ENCODE measurements at regions not wholly inside any gene's neighbourhood (a gene's known extent, or its start where the extent isn't known, plus 50 kb on each side); places are given as distances from the start of the nearest gene placed in this dataset.

DNA sequence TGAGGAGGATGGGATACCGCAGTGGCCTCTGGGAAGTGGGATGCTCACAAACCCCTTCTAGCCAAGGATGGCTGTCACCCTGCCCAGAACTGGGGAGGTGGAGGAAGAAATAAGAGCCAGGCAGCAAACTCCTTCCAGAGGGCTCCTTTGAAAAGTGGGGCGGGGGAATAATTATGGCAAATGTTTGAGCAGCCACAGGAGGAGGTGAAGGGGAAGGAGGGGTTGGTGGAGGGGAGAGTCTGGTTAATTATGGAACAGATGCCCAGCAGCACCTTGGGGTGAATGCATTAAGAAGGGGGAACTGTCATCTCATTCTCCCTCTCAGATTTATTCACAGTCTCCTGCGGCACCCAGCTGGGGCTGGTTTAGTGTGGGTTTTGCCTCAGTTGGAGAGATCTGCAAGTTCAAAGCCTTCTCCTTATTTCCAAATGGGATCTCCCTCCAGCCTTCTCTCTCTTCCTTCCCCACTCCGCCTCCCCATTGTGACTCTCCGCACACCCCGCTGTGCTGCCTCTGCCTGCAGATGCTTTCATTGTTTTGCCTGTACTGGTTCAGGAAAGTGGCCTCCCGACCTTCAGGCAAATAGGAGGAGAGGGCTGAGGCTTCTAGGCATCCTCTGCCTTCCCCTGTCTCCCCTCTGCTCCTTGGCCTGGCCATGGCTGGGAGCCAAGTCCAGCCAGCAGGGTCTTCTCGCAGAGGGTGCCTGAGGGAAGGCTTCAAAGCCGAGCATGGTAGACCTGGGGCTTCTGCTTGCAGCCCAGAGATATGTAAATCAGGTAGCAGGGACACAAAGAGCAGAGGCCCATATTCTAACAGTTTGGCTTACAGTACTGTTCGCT is 457.2 kb upstream of the MEX3C start:
- no peak for DNase-seq

DNA sequence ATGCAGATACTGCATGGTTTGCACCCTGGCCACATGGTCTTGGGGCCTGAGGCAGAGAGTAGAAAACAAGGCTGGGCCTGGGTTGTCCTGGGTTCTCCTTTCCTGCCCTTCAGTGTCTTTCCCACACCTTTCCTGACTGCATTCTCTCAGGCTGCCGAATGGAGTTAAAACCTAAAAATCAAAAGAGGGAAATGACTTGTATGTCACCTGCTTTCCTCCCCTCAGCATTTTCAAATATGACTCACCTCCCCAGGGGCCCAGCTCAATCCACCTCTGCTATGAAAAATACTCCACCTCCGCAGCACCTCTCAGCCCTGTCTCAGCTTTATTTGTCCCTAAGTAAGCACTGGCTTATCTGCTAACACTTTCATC is 457.8 kb upstream of the MEX3C start:
- DNase-seq: no peak

DNA sequence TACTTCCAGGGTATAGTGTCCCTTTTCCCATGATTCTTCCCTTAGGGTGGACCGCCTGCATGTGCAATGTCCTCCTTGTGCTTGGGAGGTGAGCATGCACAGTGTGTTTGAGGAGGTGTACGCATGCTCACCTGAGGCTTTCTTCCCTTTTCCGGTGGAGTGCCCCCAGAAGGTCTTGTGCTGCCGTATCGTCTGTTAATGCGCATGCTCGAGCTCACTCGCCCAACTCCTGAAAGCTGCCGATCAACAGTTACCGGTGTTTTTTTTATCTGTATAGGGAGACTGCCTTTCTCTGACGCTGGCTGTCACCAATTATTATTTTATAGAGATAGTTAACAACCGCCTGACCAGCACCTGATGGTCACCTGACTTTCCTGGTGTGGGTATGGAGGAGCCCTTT is 458.8 kb upstream of the MEX3C start:
- DNase-seq: no peak

DNA sequence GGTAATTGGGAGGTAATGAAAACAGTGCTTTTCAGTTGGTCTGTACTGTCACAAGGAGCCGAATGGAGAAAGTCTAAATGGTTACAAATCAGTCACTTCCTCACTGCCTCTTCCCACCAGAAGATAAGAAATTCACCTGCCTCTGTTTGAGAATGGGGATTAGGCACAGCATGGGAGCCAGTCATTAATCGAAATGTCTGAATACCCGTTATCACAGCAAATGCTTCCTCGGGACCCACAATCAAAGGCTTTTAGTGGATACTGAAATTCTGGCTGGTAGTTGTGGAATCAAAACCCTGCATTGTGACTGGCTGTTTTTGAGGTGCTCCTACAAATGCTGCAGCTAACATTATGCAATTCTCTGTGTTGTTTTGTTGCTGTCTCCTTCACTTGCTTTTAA is 461.0 kb upstream of the MEX3C start:
- DNase-seq: no peak

DNA sequence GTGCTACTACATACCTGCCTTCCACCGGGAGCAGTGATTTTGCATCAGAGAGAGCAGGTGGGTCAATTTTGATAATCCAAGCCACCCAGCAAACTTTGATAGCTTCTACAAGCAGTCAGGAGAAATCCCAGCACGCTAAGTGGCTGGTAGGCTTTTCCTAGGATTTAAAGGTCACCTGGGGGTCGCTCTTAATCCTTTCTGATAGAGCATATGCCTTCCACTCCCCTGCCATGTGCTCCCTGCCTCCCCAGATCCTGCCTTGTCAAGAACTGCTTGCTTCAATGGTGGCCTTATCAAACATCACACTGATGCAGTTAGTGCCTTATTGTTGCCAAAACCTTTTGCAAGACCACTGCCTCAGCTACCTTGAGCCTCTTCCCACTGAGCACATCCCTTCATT is 462.3 kb upstream of the MEX3C start:
- DNase-seq: no peak

DNA sequence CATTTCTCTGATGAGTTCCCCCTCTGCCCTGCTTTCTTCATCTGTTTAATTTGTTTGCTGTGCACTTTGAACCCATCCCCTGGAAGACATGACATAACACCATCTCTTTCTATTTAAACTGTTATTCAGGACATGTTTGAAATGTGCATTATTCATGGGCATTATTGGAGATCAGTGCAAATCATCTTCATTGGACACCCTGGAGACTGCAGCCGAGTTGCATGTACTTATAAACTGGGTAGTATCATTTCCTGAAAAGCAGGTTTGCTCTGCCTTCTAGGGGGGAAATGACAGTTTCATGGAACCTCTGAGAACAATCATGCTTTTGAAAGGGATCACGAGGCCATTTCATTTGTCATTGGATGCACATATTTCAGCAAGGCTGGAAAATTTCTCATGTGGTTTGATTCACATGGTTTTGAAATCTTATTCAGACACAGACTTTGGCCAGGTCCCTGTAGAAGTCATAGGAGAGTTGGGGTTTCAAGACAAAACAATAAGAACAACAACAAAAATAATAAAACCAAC is 462.8 kb upstream of the MEX3C start:
- DNase-seq: no peak

DNA sequence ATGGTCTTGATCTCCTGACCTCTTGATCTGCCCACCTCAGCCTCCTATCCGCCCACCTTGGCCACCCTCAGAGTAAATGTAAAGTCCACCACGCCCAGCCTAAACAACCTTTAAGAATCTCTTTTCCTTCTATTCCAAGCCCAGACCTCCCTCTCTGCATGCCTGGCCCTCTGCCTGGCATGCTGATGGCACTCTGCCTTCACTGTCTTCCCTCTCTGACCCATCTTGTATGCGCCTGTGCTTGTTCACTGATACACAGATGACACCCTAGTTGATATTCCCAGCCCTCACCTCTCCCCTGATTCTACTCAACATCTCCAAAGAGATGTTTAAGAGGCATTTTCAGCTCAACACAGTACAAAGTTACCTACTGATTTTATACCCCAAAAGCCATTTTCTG is 466.8 kb upstream of the MEX3C start:
- DNase-seq: no peak

DNA sequence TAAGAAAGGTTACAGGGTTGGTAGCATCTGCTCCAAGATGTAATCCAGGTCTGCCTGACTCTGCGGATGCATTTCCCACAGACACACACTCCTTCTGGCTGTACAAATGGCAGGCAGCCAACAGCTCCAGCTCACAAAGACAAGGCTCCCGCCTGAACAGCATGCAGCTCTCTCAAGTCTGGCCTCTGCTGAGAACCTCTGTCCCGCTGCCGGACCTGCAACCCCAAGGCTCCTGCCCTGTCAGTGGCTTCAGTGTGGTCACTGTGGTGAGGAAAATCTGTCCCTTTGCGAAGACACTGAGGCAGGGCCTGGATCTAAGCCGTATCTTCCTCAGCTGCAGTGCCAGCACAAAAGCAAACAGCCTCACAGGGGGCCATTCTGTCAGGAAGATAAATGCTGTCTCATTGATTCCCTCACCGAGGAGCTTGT is 469.3 kb upstream of the MEX3C start:
- DNase-seq: no peak

DNA sequence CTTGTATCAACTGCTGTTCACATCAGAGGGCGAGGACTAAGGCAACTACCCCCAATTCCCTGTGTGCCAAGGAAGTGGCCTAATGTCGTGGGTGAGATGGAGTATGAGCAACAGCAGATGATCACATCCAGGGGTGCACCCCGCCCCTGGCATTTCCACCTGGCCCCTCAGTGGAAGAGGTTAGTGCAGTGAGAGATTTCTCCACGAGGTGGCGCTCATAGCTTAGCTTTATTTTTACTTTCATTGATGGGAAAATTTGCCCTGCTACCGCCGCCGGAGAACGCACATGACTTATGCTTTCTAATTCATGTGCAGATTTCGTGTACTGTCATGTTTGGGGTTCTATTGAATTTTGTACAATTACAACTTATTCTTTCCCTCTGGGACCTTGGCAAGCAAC is 470.6 kb upstream of the MEX3C start:
- peak in 1 of 2 donors; percentile 19 for DNase-seq

DNA sequence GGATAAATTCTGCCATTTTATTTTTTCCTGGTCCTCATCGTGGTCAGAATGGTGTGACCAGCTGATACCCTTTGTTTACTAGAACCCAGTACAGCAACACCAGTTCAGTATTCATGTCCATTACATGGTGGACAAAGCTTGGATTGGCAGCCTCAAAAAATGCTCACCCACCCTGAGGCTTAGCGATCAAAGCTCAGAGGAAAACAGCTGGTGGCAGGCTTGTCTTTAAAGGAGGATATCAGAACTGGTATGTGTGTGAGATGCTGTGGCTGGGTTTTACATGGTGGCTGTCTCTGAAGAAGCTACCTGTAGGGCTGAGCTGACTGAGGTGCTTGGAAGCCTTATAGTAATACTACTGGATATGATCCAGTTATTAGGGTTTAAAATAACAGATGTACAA is 471.1 kb upstream of the MEX3C start:
- DNase-seq: no peak

DNA sequence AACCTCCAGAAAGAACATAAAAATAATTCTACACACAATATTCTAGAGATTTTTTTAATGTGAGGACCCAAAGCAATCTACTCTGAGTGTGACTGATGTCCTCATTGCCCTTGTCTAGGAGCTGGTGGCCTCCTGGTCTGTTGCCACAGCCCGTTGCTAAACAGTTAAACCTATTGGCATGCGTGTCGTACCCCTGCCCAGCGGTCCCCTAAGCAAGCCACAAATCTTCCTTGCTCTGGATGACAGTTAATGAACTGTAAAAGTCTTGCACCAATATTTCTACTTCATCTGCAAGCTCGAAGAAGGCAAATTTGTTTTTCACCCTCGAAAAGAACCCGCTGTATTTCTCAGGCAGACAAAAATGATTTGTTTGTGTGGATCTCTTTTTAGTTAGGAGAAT is 489.1 kb upstream of the MEX3C start:
- no peak for DNase-seq

DNA sequence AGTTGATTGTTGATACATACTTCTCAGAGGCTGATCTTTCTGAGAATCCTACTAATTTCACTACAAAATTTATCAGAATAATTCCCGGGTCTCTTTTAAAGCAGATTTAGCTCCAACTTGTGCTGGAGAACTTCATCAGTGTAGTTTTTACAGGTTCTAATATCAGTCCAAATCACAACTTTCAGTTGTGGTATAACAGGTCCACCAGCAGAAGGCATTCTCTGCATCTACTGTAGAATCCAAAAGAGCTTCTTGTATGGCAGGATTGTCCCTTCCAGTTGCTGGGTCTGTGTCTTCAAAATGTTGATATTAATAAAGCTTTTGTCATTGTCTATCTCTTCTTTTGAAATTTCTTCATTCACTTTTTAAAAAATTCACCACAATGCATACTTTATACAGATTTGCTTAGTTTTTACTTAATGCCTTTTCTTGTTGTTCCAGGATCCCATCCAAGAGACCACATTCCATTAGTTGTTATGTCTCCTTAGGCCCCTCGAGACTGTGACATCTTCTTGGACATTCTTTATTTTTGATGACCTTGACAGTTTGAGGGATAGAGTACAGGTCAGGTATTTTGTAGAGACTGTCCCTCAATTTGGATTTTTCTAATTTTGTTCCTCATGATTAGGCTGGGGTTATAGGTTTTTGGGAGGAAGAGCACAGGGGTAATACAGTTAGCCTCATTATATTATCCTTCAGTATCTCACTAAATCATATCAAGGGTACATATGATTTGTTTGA is 490.5 kb upstream of the MEX3C start:
- DNase-seq: no peak

DNA sequence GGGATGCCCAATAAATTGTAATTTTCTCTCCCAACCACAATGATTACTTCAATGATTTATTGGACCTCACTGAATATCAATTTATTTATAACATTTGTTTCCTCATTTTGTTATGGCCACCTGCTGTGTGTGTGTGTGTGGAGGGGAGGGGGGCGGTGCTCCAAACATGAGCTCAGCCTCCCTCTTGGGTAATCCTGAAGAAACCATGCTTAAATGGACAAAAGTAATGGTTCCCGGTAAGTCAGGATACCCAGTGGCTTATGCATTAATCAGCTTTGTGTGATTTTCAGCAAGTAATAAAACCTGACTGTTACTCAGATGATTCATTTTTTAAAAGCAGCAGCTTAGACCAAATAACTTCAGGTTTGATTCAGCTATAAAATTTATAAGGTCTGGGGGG is 495.1 kb upstream of the MEX3C start:
- DNase-seq: no peak

DNA sequence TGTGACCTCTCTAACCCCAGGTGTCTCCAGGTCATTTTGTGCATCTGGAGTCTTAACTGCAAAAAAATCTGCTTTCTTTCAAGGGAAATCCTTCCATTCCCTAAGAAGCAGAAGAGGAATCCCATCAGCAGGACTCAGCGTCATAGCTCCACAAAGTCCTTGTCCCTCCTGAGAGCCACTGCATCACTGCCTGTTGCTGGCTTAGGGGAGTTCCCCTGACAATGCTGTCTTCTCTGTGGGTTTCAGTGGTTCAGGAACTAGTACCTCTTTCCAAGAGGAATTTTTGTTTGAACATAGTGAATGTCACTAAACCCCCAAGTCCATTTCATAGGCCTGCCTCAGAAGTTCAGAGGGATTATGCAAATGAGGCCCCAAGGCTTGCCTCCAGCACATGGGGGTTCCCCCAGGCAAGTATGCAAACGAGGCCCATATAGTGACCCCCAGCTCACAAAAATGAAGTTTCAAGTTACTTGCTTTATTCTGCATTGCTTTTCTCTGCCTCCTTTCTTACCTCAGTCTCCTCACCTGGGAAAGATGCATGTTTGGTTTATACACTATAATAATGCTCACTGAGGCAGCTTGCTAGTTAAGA is 513.9 kb upstream of the MEX3C start:
- no peak for DNase-seq

DNA sequence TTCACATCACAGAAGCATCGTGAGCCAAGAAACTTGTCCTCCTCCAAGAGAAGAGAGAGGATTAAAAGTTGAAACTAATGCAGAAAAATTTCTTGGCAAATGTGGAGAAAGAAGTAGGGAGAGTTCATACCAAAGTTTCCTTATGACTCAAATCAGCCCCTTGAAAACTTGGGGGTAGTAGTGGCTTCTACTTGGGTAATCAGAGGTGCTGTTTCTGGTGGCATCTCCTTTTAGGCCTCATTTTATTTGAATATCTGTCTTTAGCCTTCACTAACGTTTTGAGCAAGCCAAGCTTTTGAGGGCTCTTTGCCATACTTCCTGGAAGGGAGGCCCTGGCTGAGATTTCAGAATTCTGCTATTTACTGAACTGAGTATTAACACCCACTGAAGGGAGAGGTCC is 515.3 kb upstream of the MEX3C start:
- DNase-seq: no peak

DNA sequence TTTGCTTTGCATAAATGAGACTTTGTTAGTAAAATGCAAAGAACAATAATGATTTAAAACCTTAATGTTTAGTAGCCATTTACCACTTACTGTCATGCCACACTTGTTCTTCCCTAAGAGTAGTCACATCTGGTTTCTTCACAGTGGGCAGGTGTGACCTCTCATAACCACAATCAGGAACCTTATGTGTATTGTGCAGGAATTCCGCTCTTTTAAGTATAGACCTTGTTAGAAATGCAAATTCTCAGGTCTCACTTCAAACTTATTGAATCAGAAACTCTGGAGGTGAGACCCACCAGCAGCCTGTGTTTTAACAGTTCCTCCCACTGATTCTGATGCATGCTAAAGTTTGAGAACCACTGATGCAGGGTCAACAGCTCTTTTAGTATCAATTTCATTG is 518.8 kb upstream of the MEX3C start:
- no peak for DNase-seq

DNA sequence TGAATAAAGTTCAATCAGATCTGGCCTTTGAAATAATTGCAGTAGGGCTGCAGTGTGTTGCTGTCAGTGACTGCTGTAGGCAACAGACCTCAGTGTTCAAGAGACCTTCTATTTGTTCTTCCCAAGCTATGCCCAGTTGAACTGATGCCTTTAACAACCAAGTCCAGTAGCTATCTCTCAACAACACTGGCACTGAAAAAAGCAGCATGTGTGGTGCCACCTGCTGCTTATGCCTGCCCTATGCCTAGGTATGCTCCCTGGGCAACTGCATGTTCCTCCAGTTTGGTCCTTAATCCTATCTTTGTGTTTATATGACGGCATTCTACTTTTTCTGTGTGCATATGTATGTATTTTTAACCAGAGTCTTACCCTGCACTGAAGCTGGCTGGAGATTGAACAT is 523.9 kb upstream of the MEX3C start:
- DNase-seq: no peak

DNA sequence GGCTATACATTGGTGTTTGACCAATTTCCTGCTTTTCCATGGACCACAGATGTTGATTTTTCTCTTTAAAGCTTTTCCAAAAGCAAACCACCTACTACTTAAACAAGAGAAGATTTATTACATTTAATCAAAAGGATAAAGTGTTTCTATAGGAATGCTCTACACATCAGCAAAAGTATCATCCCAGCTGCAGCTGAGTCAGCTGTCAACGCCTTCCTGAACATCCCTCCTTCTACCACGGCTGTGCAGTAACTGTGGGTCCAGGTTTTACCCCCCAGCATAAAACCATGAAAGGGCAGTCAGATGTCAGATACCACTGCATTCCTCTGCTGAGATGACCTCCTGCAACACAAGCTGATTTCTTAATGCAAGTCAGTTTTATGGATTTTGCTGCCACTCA is 524.5 kb upstream of the MEX3C start:
- DNase-seq: no peak

DNA sequence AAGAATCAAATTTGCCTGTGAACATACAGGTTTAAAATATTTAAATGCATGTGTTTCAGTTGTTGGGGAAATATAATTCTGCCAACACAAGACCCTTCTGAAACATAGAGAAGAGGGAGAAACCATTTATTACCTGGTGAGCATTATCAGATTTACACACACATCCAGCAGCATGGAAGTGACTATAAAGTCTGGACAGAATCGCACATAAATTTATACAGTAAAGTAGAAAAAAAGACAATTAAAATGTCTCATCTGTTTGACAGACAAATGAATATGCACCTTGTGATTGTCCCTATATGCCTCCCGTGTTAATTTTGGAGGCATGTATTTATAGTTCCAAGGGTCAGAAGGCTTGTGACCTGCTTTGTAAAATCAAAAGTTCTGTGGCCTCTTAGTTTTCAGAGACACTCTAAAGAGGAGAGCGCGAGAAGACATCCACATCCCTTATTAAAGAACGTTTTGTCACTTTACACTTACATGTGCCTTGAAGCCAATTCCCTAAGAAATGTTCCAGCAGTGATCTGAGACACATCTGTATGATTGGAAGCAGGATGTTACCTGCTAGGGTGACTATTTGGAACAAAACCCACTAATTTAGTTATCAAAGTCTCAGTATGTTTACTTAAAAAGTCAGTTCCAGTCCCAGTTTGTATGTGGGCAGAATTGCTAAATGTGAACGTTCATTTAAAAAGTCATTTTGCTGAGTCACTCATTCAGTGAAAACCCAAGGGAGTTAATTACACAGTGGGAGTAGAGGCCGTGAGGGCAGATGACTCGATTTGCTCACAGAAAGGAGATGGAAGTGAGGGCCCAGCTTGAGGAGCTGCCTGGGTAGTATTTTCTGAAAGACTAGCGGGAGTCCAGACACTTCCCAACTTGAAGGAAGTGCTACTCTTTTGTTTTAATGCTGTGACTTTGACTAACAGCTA is 527.6 kb upstream of the MEX3C start:
- DNase-seq: no peak

DNA sequence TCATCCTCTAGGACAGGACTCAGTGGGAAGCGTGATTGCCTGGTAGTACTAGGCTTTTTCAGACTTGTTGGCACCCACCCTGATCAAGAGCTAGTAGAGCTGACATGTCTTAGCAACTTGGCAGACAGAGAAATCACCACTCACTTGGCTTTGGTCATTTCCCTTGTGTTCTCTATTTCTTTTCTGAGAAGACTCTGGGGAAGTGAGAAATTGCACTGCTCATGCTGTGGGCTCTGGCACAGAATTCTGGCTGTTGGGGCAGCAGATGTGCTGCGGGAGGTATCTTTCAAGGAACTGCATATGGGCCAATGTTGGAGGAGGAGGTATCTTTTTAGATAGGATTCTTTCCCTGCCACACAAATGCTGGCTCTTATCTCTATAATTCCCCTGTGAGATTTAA is 529.1 kb upstream of the MEX3C start:
- DNase-seq: no peak

DNA sequence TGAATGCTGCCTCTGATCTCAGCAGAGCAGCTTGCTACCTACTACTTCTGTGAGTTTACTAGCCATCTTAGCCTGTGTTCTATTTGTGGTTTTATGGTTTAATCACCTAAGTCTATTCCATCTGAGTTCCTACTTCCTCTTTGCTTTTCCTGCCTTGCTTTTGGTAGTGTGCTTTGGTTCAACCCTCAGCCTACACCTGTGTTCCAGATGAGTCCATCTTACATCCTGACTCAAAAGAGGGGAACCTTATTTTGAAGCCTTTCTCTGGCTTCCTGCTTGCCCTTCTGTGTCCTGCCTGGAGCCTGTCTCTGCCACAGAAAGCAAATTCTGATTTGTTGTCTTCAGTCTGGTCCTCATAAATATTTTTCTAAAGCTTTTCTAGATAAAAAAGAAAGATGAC is 530.3 kb upstream of the MEX3C start:
- DNase-seq: no peak

DNA sequence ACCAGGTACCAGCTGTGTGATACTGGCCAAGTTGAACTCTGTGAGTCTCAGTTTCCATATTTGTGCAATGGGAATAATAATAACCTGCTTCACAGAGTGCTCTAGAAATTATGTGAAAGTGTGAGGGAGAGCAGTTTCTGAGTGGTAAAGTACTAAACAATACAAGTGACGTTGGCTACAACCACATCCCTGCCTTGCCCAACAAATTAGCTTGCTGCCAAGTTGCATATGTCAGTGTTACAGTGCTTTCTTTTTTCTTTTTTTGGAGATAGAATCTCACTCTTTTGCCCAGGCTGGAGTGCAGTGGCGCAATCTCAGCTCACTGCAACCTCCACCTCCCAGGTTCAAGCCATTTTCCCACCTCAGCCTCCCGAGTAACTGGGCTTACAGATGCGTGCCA is 533.6 kb upstream of the MEX3C start:
- DNase-seq: no peak

DNA sequence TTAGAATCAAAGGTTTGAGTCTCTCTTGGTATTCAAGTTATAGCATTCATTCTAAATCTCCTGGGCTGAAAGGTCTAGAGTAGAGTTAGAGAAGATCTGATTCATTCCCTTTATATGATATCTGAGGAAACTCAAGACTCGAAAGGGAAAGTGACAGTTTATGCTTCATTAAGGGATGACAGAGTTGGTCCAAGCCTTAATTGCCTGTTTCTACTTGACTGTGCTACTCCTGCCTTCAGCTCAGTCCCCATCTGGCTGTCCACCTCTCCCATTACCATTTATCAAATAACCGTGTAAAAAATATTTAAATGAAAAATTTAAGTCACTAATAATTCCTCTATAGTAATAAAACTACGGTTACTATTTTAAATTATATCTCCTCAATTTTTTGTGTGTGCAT is 537.1 kb upstream of the MEX3C start:
- DNase-seq: no peak

Measured in CD4-positive, alpha-beta T cell treated with Interleukin-4 for 1 hour (primary cell).